GM12878 (cell line): ENCODE measurements at regions not wholly inside any gene's neighbourhood (a gene's known extent, or its start where the extent isn't known, plus 50 kb on each side); places are given as distances from the start of the nearest gene placed in this dataset.

Experiments used
- ATAC-seq: fragments of 200-7000 bp; cut with Tn5 transposase; 3 replicates; pipeline ENCODE4 v1.9.1; 2020; ENCODE audit warnings: mild to moderate bottlenecking, moderate library complexity
- BruUV-seq: library from RNA; stranded (reverse); fragments of 400-500 nt; replicated peaks from 2 replicates; lab custom pipeline; 2021; lab: Mats Ljungman, UMichigan
- CTCF ChIA-PET: fragments of 300-600 bp; sonication (Branson Sonifier 250); formaldehyde crosslinking; extraction: SDS; loops from one replicate; lab custom pipeline; 2021; ENCODE audit warnings: inconsistent platforms; lab: Yijun Ruan, JAX
- POLR2A ChIA-PET: fragments of 350-600 bp; formaldehyde crosslinking; extraction: SDS; loops from one replicate; lab custom pipeline; 2021; ENCODE audit warnings: inconsistent platforms; lab: Charles Lee
- RAD21 ChIA-PET: fragments of 300-600 bp; sonication (Branson Sonifier 250); formaldehyde crosslinking; loops from one replicate; lab custom pipeline; 2023; ENCODE audit warnings: antibody characterized with exemption; ENCODE audit not compliant: unreplicated experiment; lab: Charles Lee
- SMC1A ChIA-PET: fragments of 300-600 bp; sonication (Branson Sonifier 250); formaldehyde crosslinking; loops from one replicate; lab custom pipeline; 2023; ENCODE audit not compliant: unreplicated experiment, uncharacterized antibody; lab: Charles Lee
- DNase-seq: peaks from one replicate; pipeline ENCODE4 v3.0.0-alpha.2; 2011; ENCODE audit warnings: low read depth, low spot score
- FAIRE-seq: peaks from 3 replicates; lab custom pipeline; 2011; peaks lifted over from hg19 to GRCh38; lab: Jason Lieb, UNC
- H2AFZ ChIP-seq: 2 replicates; pipeline ENCODE4 v1.6.0; 2011; ENCODE audit warnings: low read depth, low read length, control low read depth; ENCODE audit not compliant: control insufficient read depth
- H3K27ac ChIP-seq: 2 replicates; pipeline ENCODE4 v1.5.1; 2011; ENCODE audit warnings: control low read depth; ENCODE audit not compliant: control insufficient read depth, insufficient read depth
- H3K27me3 ChIP-seq, 2 experiments: replicated peaks in 1 of 2; 2 replicates each; pipeline versions ENCODE4 v1.6.0 to v1.6.1; 2011; ENCODE audit warnings: low read length in 1 of 2; ENCODE audit not compliant: control insufficient read depth in 2 of 2, insufficient read depth in 2 of 2
- H3K36me3 ChIP-seq, 2 experiments: 2 replicates each; pipeline ENCODE4 v1.5.1; 2011; ENCODE audit warnings: low read length in 1 of 2; ENCODE audit not compliant: control insufficient read depth in 2 of 2, insufficient read depth in 2 of 2
- H3K4me1 ChIP-seq: 2 replicates; pipeline ENCODE4 v1.6.1; 2011; ENCODE audit warnings: mild to moderate bottlenecking, low read length, moderate library complexity, mixed read lengths; ENCODE audit not compliant: control insufficient read depth, insufficient read depth
- H3K4me2 ChIP-seq: 2 replicates; pipeline ENCODE4 v1.6.0; 2011; ENCODE audit warnings: control low read depth; ENCODE audit not compliant: control insufficient read depth, insufficient read depth
- H3K4me3 ChIP-seq: fragments of 200-600 bp; sonication (generic); 2 replicates; pipeline ENCODE4 v1.5.1; 2016
- H3K79me2 ChIP-seq: 2 replicates; pipeline ENCODE4 v1.6.0; 2011; ENCODE audit warnings: low read length; ENCODE audit not compliant: control insufficient read depth, insufficient read depth
- H3K9ac ChIP-seq: 2 replicates; pipeline ENCODE4 v1.8.0; 2011; ENCODE audit warnings: low read length, control low read depth, mixed read lengths; ENCODE audit not compliant: control insufficient read depth, insufficient read depth
- H3K9me3 ChIP-seq: replicated peaks from 3 replicates; pipeline ENCODE4 v1.5.1; 2011; ENCODE audit warnings: mild to moderate bottlenecking, low read length; ENCODE audit not compliant: control insufficient read depth, insufficient read depth
- H4K20me1 ChIP-seq: 2 replicates; pipeline ENCODE4 v1.6.0; 2011; ENCODE audit not compliant: control insufficient read depth, insufficient read depth
- BCL3 ChIP-seq: IDR thresholded peaks from 2 replicates; pipeline ENCODE4 v1.6.1; 2011; ENCODE audit warnings: borderline replicate concordance, low read depth, mild to moderate bottlenecking, moderate library complexity, low read length; ENCODE audit not compliant: insufficient read depth, poor library complexity, severe bottlenecking
- BMI1 ChIP-seq: fragments of 450-650 bp; IDR thresholded peaks from 2 replicates; pipeline ENCODE4 v1.6.1; 2016; ENCODE audit warnings: mild to moderate bottlenecking, moderate library complexity, borderline replicate concordance
- BRCA1 ChIP-seq: IDR thresholded peaks from 2 replicates; pipeline ENCODE4 v1.6.1; 2011; ENCODE audit warnings: low read depth, low read length, improper control_type of control experiment
- CBFB ChIP-seq: IDR thresholded peaks from 2 replicates; pipeline ENCODE4 v1.6.1; 2016; ENCODE audit warnings: antibody characterized with exemption, low read depth
- CREM ChIP-seq: IDR thresholded peaks from 2 replicates; pipeline ENCODE4 v1.6.1; 2014; ENCODE audit warnings: antibody characterized with exemption, low read depth
- E2F4 ChIP-seq: IDR thresholded peaks from 2 replicates; pipeline ENCODE4 v1.6.1; 2012; ENCODE audit warnings: low read depth, low read length, improper control_type of control experiment
- EZH2 ChIP-seq: IDR thresholded peaks from 2 replicates; pipeline ENCODE4 v1.6.1; 2012; ENCODE audit warnings: low read depth, mild to moderate bottlenecking, control low read depth, inconsistent platforms, low read length, borderline replicate concordance; ENCODE audit not compliant: control insufficient read depth
- GATAD2B ChIP-seq: fragments of 450-650 bp; conservative IDR thresholded peaks from 2 replicates; pipeline ENCODE4 v1.6.1; 2017; ENCODE audit warnings: low read depth, mild to moderate bottlenecking, moderate library complexity
- KAT2A ChIP-seq: conservative IDR thresholded peaks from 2 replicates; pipeline ENCODE4 v1.6.1; 2011; ENCODE audit warnings: low read depth, low read length; ENCODE audit not compliant: control insufficient read depth
- NBN ChIP-seq: fragments of 450-650 bp; IDR thresholded peaks from 2 replicates; pipeline ENCODE4 v1.6.1; 2016
- POLR2AphosphoS5 ChIP-seq: IDR thresholded peaks from 2 replicates; pipeline ENCODE4 v1.6.1; 2011; ENCODE audit warnings: mild to moderate bottlenecking, low read length, inconsistent platforms
- RFX5 ChIP-seq: IDR thresholded peaks from 2 replicates; pipeline ENCODE4 v1.6.1; 2011; ENCODE audit warnings: low read depth, low read length, improper control_type of control experiment
- SIN3A ChIP-seq: IDR thresholded peaks from 2 replicates; pipeline ENCODE4 v1.6.1; 2012; ENCODE audit warnings: low read depth, low read length, improper control_type of control experiment
- SKIL ChIP-seq: fragments of 450-650 bp; IDR thresholded peaks from 2 replicates; pipeline ENCODE4 v1.6.1; 2017; ENCODE audit warnings: mild to moderate bottlenecking, low read depth, inconsistent platforms; ENCODE audit not compliant: poor library complexity, severe bottlenecking
- YY1 ChIP-seq: IDR thresholded peaks from 2 replicates; pipeline ENCODE4 v1.6.1; 2011; ENCODE audit warnings: low read depth, mild to moderate bottlenecking, low read length
- ZBTB4 ChIP-seq: fragments of 450-650 bp; formaldehyde crosslinking; IDR thresholded peaks from 2 replicates; pipeline ENCODE4 v1.4.0; 2022; ENCODE audit warnings: mild to moderate bottlenecking, moderate library complexity
- ZNF24 ChIP-seq: fragments of 450-650 bp; IDR thresholded peaks from 2 replicates; pipeline ENCODE4 v1.6.1; 2017; ENCODE audit warnings: antibody characterized with exemption, mild to moderate bottlenecking
- ZNF274 ChIP-seq: IDR thresholded peaks from one replicate; pipeline ENCODE4 v1.8.0; 2011; ENCODE audit not compliant: insufficient read length, insufficient read depth
- ZZZ3 ChIP-seq: IDR thresholded peaks from 2 replicates; pipeline ENCODE4 v1.6.1; 2011; ENCODE audit warnings: low read depth; ENCODE audit not compliant: control insufficient read depth, insufficient read length
- WGBS: methylation state at CpG from one replicate; pipeline ENCODE4 v1.1.6; 2016; ENCODE audit warnings: low lambda C conversion rate; ENCODE audit not compliant: insufficient replicate concordance, insufficient coverage; ENCODE audit errors: missing lambda C conversion rate; 5-methylcytosine and 5-hydroxymethylcytosine counted together
- in situ Hi-C: fragments of 300-500 bp; cut with MboI; formaldehyde crosslinking; loops from 9 replicates; pipeline ENCODE4 v1.14.3; 2018; ENCODE audit warnings: mixed read lengths
- intact Hi-C: fragments of 100-400 bp; cut with micrococcal nuclease; formaldehyde crosslinking; loops from one replicate; pipeline ENCODE4 v1.14.2; 2022; ENCODE audit not compliant: unreplicated experiment

- WGBS, result 30% methylated on average over 1 of the region's 1 CpG
- BruUV-seq, result no TSS peak
- Histone ChIP-seq H4K20me1 (no peaks in the 10 kb centered on the region), H3K27me3 (peaks cover 0 to 1% of the 10 kb centered on the region in 2 experiments; a peak in 3 of 4 replicates), H2AFZ (no peak overlapping the region), H3K9ac (no peak overlapping the region), H3K27ac (no peak overlapping the region), H3K4me2 (no peak overlapping the region), H3K79me2 (no peaks in the 10 kb centered on the region), H3K9me3 (no peaks in the 10 kb centered on the region), H3K36me3 (no peaks in the 10 kb centered on the region), H3K4me3 (no peak overlapping the region), H3K4me1 (no peaks in the 10 kb centered on the region)
- ChIA-PET CTCF (interaction anchor here (1.0 to 1.7 kb wide), 3 partner anchors 9 to 531 kb away, joined by 4 to 5 read pairs (median 4); no protein-coding TSS in a partner anchor), SMC1A (no interaction called here), RAD21 (no interaction called here), POLR2A (no interaction called here)
- DNase-seq (no peak), FAIRE-seq (no peak), ATAC-seq (no peak)
- intact Hi-C loops (no loop called here), in situ Hi-C loops (no loop called here)
- TF ChIP-seq YY1, result no peak
- no peak for TF ChIP-seq ZNF274
- TF ChIP-seq BCL3, result no peak
- no peak for TF ChIP-seq CBFB
- TF ChIP-seq E2F4, result no peak
- no peak for TF ChIP-seq BRCA1
- no peak for TF ChIP-seq ZNF24
- TF ChIP-seq BMI1, result no peak
- TF ChIP-seq GATAD2B, result no peak
- no peak for TF ChIP-seq POLR2AphosphoS5
- no peak for TF ChIP-seq RFX5
- TF ChIP-seq SIN3A, result no peak
- TF ChIP-seq NBN, result no peak
- TF ChIP-seq CREM, result no peak
- no peak for TF ChIP-seq ZZZ3
- no peak for TF ChIP-seq ZBTB4 (CRISPR knock-in tag)
- no peak for TF ChIP-seq SKIL
- TF ChIP-seq KAT2A, result no peak
- no peak for TF ChIP-seq EZH2
Observed at GRCh38 chr3:159796744-159797143, 191.9 kb upstream of the IL12A start.
